DND-41 (cell line): ENCODE measurements at regions not wholly inside any gene's neighbourhood (a gene's known extent, or its start where the extent isn't known, plus 50 kb on each side); places are given as distances from the start of the nearest gene placed in this dataset.

ENCODE experiments used
- EZH2 ChIP-seq: IDR thresholded peaks from 3 replicates; pipeline ENCODE4 v1.6.1; 2012; ENCODE audit warnings: borderline replicate concordance, low read depth, mild to moderate bottlenecking, moderate library complexity, low read length, inconsistent platforms; ENCODE audit not compliant: severe bottlenecking
- TF ChIP-seq, protein P1 (sequence below): IDR thresholded peaks from 2 replicates; pipeline ENCODE4 v1.5.1; 2012; ENCODE audit warnings: borderline replicate concordance, low read length, moderate library complexity, mild to moderate bottlenecking; ENCODE audit not compliant: poor library complexity, severe bottlenecking; ENCODE audit errors: extremely low read depth

DNA sequence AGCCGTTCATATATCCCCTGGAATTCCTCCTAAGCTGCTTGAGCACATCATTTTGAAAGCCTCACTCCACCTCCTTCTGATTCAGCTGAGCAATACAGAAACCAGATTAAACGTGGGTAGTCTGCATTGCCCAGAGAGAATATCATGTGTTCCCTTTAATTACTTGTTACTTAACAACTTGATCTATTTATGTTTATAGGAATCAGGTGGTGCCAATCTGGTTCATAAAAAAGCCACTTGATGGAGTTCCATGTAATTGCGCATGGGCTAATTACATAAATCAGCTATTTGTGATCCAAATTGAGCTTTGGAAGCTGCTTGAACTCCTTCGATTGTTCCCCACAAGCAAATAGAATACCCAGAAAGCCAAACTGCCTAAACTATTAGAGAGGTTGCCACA is 114.7 kb upstream of the ADCY1 start:
- TF ChIP-seq, protein P1, sequence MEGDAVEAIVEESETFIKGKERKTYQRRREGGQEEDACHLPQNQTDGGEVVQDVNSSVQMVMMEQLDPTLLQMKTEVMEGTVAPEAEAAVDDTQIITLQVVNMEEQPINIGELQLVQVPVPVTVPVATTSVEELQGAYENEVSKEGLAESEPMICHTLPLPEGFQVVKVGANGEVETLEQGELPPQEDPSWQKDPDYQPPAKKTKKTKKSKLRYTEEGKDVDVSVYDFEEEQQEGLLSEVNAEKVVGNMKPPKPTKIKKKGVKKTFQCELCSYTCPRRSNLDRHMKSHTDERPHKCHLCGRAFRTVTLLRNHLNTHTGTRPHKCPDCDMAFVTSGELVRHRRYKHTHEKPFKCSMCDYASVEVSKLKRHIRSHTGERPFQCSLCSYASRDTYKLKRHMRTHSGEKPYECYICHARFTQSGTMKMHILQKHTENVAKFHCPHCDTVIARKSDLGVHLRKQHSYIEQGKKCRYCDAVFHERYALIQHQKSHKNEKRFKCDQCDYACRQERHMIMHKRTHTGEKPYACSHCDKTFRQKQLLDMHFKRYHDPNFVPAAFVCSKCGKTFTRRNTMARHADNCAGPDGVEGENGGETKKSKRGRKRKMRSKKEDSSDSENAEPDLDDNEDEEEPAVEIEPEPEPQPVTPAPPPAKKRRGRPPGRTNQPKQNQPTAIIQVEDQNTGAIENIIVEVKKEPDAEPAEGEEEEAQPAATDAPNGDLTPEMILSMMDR: no peak
- no peak for TF ChIP-seq EZH2
